Esophagus muscularis mucosa (tissue), 3 donors: ENCODE measurements at regions not wholly inside any gene's neighbourhood (a gene's known extent, or its start where the extent isn't known, plus 50 kb on each side); places are given as distances from the start of the nearest gene placed in this dataset.

Source experiments
- CTCF ChIP-seq, 3 experiments: fragments of 200-600 bp in 2 of 3; fragments of 450-650 bp in 1 of 3; sonication (generic) in 2 of 3; IDR thresholded peaks; one replicate each; pipeline ENCODE4 v1.5.1; 2017 to 2019; ENCODE audit warnings: antibody characterized with exemption in 3 of 3, mild to moderate bottlenecking in 2 of 3, moderate library complexity in 1 of 3
- POLR2A ChIP-seq: fragments of 450-650 bp; IDR thresholded peaks from one replicate; pipeline ENCODE4 v1.6.1; 2017; ENCODE audit warnings: antibody characterized with exemption, moderate library complexity, mild to moderate bottlenecking, low read depth

DNA sequence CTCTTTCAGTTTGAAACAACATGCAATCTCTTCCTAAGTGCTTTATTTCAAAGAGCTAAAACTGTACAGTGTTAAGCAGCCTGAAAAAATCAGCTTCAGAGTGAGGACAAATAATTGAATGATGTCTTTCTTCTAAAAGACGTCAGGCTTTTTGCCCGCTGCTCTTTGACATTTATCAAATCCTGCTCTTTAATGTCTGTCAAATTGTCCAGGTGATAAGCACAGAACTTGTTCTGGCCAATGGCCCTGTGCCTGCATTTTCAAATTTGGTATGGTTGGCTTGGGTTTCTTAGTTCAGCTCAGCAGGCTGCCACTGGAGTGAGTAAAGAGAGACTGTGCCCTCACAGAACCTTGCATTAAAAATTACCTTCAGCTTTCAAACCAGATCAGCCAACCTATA lies 712.9 kb upstream of the LCORL start:
- TF ChIP-seq CTCF (IDR thresholded peaks at IDR 0.05) (no peak), POLR2A (no peak)
